Activated CD8-positive, alpha-beta memory T cell treated with anti-CD3 and anti-CD28 coated beads for 4 hours (primary cell): ENCODE measurements at regions not wholly inside any gene's neighbourhood (a gene's known extent, or its start where the extent isn't known, plus 50 kb on each side); places are given as distances from the start of the nearest gene placed in this dataset.
"Not testable (repeated sequence)": the region's sequence is repeated elsewhere in the genome, so short reads cannot be mapped to it uniquely, and the experiment has no call there.

ENCODE experiments used
- DNase-seq, 2 donors: peaks; one replicate each; pipeline ENCODE4 v3.0.0-alpha.2; 2020; ENCODE audit warnings: low read depth in 2 of 2

- no peak for DNase-seq
Observed at GRCh38 chr4:17012451-17012850, 114.0 kb upstream of the LDB2 start.

GRCh38 chr4:17010426-17011087 lies 112.1 kb upstream of the LDB2 start:
- DNase-seq, result no peak

DNA sequence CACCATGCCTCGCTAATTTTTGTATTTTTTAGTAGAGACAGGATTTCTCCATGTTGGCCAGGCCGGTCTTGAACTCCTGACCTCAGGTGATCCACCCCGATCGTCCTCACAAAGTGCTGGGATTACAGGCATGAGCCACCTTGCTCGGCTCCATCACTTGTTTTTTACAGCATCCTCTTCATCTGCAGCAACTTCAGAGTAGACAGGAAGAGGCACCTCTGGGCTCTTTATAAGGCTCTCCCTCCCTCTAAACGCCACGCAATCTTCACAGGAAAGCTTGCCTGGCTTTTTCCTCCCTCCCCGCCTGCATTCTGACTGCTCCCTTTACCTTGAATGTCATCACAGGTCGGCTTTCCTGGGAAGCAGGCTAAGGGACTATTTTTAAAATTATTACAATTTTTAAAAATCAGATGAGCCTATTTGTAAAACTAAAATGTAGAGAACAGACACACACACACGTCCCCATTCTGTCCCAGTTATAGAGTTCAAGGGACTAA lies 111.5 kb upstream of the LDB2 start:
- DNase-seq, result no peak

- no peak for DNase-seq
Observed at GRCh38 chr4:17008834-17009345, 110.4 kb upstream of the LDB2 start.

GRCh38 chr4:17003606-17004392 lies 105.4 kb upstream of the LDB2 start:
- not testable (repeated sequence) for DNase-seq

DNA sequence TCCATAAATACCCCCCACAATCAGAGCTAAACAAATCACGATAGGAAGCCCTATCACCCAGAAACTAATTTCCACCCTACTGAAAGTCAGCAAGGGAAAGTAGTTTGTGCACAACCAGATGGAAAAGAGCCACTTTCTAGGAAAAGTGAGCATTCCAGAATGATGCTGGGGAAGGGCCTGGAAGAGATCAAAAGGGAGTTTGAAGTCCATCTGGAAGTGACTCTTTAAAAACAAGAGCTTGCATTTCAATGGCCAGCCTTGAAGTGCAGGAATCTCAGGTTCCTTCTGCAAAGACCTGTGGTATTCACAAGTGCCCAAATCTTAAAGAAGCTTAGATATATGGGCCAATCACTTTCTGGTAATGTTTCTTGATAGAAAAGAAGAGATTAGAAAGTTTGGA lies 97.0 kb upstream of the LDB2 start:
- DNase-seq, result no peak

DNA sequence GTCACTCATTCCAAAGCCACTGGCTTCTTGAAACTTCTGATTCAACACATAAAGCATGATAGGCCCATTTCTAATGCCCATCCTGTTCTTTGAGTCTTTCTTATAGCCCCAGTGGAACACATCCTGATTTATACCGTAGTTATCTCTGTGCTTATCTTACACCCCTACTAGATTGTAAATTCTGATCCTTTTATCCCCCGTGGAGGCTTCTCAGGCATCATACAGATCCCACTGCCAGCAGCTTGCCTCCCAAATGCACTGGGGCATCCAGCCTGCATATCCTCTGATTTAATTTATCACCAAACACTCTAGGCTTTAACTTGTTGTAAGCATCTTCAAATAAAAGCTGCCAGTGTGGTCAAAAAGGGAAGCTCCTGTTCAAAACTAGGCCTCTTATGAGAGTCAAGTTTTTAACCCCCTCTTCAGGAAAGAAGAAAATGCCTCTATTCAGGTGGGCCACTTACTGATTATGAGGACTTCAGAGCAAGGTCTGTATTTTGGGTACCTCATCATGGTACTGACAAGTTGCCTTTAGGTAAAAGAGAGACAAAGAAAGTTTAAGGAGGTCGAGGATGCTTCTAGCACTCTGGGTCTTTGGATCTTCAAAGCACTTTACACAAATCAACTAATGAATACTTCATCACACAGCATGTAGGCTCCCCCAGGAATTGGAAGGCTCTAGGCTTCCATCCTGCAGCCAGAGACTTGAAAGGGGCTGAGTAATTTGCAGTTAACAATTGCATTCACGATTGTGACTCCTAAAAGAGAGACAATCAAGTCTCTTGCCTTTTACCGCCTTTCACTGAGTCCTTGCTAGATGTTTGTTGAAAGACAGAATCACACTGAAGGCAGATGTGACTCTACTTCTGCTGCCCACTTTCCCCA lies 95.8 kb upstream of the LDB2 start:
- DNase-seq, result no peak

DNA sequence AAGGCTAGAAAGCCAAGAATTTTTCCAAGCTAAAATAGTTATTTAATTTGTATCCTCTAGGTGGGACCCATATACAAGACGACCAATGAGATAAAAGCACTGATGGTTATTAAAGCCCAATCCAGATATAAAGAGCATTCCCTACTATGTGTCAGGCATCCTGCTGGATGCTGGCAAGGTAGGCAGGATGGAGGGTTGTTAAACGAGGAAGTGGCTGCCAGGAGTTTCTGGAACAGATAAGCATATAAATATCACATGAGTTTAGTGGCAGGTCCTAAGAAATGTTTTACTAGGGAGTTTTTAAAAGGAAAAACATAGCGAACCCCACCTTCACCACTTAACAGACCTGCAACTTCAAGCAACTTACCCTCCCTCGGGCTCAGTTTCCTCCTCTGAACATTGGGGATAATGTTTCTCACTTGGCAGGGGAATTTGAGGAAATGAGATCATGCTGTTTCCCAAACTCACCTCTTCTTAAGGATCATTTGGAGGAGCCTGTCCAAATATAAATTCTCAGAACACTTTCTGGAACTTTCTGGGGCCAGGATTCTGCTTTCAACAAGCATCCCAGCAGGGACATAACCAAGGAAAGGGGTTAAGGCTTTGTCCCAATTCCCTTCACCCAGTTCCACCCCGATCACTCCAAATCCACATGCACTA lies 94.3 kb upstream of the LDB2 start:
- no peak for DNase-seq

- DNase-seq, result no peak
Observed at GRCh38 chr4:16991450-16991849, 93.0 kb upstream of the LDB2 start.

- no peak for DNase-seq
Observed at GRCh38 chr4:16989371-16989770, 90.9 kb upstream of the LDB2 start.

GRCh38 chr4:16988814-16989213 lies 90.4 kb upstream of the LDB2 start:
- no peak for DNase-seq

DNA sequence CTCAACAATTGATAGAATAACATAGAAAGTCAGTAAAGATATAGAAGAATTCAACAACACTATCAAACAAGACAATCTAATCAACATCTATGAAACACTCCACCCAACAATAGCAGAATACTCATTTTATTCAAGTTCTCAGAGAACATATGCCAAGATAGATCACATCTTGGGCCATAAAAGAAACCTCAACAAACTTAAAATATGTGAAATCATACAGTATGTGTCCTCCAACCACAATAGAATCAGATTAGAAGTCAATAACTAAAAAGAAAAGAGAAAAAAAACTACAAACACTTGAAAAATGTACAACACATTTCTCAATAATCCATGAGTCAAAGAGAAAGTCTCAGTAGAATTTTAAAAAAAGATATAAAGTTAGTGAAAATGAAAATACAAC lies 78.6 kb upstream of the LDB2 start:
- no peak for DNase-seq

GRCh38 chr4:16969696-16970135 lies 71.3 kb upstream of the LDB2 start:
- DNase-seq, result no peak

DNA sequence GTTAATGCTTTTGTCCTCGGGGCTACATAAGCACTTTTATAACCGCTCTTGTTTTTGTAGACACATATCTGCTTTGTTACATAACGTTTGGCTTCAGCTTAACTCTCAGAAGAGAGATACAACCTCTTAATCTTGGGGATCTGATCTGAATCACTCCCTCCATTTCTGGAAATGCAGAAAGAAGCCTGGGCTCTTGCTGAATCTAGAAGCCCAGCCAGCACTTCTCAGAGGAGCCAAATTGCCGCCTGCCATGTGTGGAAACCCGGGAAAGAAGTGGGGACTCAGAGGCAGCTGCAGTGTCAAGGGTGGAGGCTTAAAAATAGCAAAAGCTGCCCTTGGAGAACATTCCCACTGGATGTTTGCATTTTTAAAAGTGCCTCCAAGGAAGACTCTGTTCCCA lies 69.3 kb upstream of the LDB2 start:
- no peak for DNase-seq

- DNase-seq, result no peak
Observed at GRCh38 chr4:16959305-16959704, 60.9 kb upstream of the LDB2 start.

DNA sequence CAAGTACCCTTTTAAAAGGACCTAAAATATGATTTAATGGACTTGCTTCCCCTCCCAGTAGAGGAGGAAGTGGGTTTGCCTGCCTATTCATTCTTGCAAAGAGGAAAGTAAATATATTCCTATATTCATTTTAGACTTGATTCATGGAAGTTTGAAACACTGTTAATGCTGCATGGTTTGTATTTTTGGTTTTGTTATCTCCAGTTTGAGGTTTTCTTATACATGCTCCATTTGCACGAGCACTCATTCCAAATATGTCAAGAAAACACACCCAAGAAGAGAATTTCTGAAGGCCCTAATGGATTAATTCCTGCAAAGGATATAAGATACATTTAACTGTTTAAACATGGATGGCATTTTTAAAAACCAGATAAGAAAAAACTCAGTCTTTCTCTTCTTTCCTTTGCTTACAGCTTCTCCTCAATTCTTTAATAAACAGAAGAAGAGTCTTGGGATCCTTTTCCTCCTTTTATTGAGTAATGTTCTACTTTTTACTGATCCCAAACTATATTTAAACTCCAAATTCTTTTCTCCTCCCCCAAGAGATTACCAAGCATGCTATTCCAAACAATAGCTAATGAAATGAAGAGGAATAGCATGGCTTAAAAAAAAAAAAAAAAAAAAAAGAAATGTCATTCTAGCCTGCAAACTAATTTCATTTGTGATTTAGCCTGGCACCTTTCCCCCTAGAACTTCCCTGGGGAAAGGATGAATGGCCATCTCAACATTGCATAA lies 54.6 kb upstream of the LDB2 start:
- DNase-seq, result no peak

- DNase-seq, result no peak
Observed at GRCh38 chr4:16952462-16952871, 54.0 kb upstream of the LDB2 start.
